ENCODE measurements at regions not wholly inside any gene's neighbourhood (a gene's known extent, or its start where the extent isn't known, plus 50 kb on each side); places are given as distances from the start of the nearest gene placed in this dataset.
A peak's percentile ranks its signal among the peaks of the same experiment; 100 is the strongest.
"Not testable (repeated sequence)": the region's sequence is repeated elsewhere in the genome, so short reads cannot be mapped to it uniquely, and the experiment has no call there.

- no peak for DNase-seq
Measured at GRCh38 chr5:158245513-158245912, 386.6 kb upstream of the CLINT1 start.

DNA sequence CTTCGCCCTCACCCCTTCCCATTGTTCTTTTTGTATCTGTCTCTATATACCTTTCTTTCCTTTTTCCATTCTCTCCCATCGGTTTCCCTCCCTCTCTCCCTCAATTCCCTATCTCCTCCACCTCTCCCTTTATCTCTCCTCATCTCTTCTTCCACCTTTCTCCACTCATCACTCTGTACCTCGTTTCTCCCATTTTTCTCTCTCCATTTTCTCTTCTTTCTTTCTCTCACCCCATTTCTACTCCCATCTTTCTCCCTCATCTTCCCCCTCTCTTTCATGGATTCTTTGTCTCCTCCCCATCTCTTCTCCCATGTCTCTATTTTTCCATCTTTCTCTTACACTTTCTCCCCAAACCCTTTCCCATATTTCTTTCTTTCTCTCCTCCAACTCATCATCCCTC, 385.9 kb upstream of the CLINT1 start:
- DNase-seq: no peak

GRCh38 chr5:158236511-158237335, 377.8 kb upstream of the CLINT1 start:
- no peak for DNase-seq

- DNase-seq: no peak
Measured at GRCh38 chr5:158235159-158235547, 376.2 kb upstream of the CLINT1 start.

DNA sequence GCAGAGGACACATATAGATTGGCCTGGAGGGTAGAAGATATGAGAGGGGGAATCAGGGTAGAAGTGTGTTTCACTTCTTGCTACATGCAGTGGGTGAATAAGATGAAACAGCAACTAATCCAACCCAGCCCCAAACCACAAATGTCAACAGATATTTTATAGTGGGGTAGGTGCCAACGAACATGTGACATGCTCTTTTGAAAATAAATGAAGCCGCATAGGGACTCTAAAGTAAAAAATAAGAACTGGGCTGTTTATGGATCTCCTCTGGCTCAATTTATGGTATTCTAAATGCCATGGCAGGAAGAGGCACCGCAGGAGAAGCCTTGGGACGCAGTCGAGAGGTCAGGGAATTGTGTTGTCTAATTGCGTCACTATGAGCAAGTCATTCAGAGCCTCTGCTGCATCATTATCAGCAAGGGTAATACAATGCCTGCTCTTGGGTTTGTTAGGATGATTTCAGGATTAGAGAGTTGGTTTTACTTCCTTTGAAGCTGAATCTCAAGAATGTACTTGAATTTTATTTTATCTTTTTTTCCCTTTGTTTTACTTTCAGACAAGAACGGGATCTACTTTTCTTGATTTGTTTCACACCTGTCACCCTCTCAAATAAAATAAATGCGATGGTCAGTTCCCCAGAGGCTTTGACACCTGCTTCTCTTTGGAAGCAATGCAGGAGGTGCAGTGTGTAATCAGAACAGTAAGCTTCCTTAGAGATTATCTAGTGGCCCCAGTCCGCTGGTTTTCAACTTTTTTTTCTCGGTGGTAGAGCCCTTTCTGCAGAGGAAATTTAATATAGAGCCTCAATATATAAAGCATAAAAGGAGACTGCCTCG, 375.6 kb upstream of the CLINT1 start:
- no peak for DNase-seq

DNA sequence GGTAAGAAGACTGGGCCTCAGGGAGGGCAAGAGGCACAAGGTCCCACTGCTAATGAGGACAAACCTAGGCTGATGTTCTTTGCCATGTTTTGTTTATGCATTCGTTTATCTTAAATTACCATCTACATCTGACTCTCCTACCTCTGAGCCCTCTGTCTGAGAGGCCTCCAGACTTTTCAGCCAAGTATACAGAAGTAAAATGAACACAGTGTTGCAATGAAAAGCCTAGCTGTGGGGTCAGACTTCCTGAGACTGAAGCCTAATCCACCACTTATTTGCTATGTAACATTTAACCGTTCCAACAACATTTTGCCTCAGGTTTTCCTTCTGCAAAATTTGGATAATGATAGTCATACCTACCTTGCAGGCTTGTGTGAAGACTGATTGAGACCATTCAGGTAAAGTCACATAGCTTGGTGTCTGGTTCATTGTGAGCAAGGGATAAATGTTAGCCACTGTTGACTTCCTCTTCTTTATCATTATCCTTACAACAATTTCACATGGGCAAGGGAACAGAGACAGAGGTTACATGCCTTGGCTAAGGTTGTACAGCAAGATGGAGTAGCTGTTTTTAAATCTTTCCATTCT, 374.9 kb upstream of the CLINT1 start:
- peak; percentile 47 to 48 for DNase-seq

DNA sequence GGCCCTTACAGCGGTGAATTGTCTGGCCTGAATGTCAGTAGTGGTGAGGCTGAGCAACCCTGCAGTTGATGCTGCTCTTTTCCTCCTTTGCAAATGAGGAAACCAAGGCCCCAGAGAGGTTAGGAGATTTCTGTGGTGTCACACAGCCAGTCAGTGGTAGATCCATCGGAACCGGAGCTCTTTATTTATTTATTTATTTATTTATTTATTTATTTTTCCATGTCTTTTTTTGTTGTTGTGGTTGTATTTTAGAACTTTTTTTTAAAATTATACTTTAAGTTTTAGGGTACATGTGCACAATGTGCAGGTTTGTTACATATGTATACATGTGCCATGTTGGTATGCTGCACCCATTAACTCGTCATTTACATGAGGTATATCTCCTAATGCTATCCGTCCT, 368.4 kb upstream of the CLINT1 start:
- DNase-seq: not testable (repeated sequence)

GRCh38 chr5:158226496-158226895, 367.6 kb upstream of the CLINT1 start:
- DNase-seq: no peak

- DNase-seq: peak; percentile 84 to 93
Measured at GRCh38 chr5:158224253-158224652, 365.3 kb upstream of the CLINT1 start.

DNA sequence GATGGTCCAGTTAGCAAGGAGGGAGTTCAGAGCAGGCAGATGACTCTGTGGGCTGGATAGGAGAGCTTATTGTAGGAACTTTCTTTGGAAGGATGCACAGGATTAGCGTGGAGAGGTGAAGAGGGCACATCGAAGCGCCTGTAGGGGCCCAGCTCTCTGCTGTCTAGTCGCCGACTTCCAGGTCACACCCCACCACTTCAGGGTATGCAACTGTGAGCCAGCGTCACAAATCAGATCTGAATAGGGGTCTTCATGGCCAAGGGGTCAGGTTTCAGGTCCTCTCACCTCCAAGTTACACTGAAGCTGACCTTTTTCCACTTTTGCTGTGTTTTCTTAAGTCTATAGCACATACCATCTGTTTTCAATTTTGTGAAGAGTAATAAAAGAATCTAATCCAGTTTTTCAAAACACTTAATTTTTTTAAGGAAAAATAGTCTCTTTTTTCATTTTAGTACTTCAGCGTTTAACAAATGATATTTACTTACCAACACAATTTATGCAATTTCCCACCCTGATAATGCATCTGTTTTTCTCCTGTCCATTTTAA, 364.2 kb upstream of the CLINT1 start:
- no peak for DNase-seq

GRCh38 chr5:158212917-158213316, 354.0 kb upstream of the CLINT1 start:
- DNase-seq: peak; percentile 45 to 46

- no peak for DNase-seq
Measured at GRCh38 chr5:158212237-158212636, 353.3 kb upstream of the CLINT1 start.

DNA sequence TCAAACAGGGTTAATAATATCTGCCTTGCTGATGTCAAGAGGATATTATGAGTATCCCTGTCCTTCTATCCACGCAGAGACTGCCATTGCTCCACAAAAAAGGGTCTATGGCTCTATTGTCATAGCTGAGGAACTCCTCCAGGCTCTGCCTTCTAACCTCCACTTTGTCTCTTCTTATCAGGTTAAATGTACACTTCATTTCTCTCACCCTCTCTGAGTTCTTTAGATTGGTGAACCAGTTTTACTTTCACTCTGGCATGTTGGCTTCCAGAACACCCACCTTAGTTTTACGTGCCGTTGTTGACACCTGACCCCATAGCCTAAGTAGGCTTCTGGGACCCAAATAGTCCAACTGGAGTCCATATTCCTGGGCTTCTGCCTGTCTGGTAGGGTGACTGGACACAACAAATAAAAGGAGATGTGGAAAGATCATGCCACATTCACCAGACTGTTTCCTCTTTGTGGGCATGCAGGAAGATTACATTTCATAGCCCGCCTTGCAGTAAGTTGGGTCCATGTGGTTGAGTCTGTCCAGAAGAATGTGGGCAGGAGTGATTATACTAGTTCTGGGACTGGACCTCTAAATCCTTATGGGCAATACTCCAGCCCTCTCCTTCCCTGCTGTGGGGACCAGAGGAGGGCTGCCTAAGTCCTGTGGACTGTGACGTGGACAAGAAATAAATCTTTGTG, 350.4 kb upstream of the CLINT1 start:
- DNase-seq: peak; percentile 60 to 65

GRCh38 chr5:158207733-158208132, 348.8 kb upstream of the CLINT1 start:
- no peak for DNase-seq

- no peak for DNase-seq
Measured at GRCh38 chr5:158205992-158206391, 347.0 kb upstream of the CLINT1 start.

- DNase-seq: no peak
Measured at GRCh38 chr5:158203261-158203660, 344.3 kb upstream of the CLINT1 start.

GRCh38 chr5:158202801-158203200, 343.9 kb upstream of the CLINT1 start:
- no peak for DNase-seq

GRCh38 chr5:158200619-158201018, 341.7 kb upstream of the CLINT1 start:
- no peak for DNase-seq

DNA sequence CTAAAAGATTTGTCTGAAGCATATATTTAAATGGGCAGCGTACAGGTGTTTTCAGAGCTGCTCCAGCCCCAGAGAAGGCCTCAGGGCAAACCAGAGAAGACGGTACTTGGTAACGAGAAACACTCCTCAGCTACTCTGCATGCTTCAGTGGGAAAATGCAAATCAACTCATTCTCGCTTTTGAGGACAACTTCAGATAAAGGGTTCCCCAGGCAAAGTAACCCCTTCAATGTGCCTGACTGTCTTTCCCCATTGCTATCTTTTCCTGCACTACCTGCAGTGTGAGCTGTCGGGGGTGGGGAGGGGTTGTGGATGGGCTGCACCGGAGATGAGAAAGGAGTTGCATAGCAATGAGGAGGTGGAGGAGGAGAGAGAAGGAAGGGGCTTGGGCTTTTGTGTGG, 339.7 kb upstream of the CLINT1 start:
- DNase-seq: no peak

- DNase-seq: no peak
Measured at GRCh38 chr5:158195416-158196210, 336.7 kb upstream of the CLINT1 start.

DNA sequence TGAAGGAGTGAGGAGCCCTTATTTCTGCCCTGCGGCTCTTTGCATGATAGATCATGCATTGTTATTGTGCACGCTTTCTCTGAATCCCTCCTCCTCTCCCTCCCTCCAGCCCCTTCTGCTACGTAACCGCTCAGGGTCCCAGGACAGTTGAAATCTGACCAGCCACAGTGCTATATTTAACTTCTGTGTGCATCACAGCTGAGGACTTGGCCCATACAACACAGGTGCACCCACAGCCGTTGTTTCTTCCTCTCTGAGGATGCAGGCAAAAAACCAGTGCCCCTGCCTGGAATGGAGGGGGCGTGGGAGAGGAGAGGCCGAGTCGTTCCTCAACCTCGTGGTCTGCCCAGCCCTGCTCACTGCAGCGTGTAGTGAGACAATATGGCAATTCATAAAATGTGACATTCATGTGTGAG, 335.6 kb upstream of the CLINT1 start:
- no peak for DNase-seq

- DNase-seq: not testable (repeated sequence)
Measured at GRCh38 chr5:158193395-158193794, 334.4 kb upstream of the CLINT1 start.
